SK-N-SH (cell line): ENCODE measurements at regions not wholly inside any gene's neighbourhood (a gene's known extent, or its start where the extent isn't known, plus 50 kb on each side); places are given as distances from the start of the nearest gene placed in this dataset.
A peak's percentile ranks its signal among the peaks of the same experiment; 100 is the strongest.

Experiments used
- CTCF ChIA-PET: fragments of 300-600, 350-600 bp; formaldehyde crosslinking; extraction: SDS; loops from one replicate; lab custom pipeline; 2021; lab: Yijun Ruan, JAX
- POLR2A ChIA-PET: fragments of 350-600 bp; sonication (Branson Sonifier 250); formaldehyde crosslinking; extraction: SDS; loops from one replicate; lab custom pipeline; 2020; ENCODE audit warnings: antibody characterized with exemption, inconsistent platforms; lab: Yijun Ruan, JAX
- DNase-seq: peaks from one replicate; pipeline ENCODE4 v3.0.0; 2012
- H2AFZ ChIP-seq: fragments of 200-600 bp; sonication (generic); 2 replicates; pipeline ENCODE4 v1.8.1; 2016; ENCODE audit warnings: antibody characterized with exemption, mild to moderate bottlenecking, low read depth
- H3F3A ChIP-seq: fragments of 200-600 bp; sonication (generic); replicated peaks from 2 replicates; pipeline ENCODE3; 2016; ENCODE audit warnings: antibody characterized with exemption, mild to moderate bottlenecking; ENCODE audit not compliant: insufficient read depth
- H3K27ac ChIP-seq, 2 experiments: fragments of 200-500 bp in 1 of 2; fragments of 200-600 bp in 1 of 2; sonication (Bioruptor generic) in 1 of 2; sonication (generic), shearing (Covaris generic) in 1 of 2; 2 replicates each; pipeline versions ENCODE4 v1.5.1 to v1.6.1; 2014 to 2016; ENCODE audit warnings: low read depth in 2 of 2, inconsistent platforms in 1 of 2, low read length in 1 of 2, mild to moderate bottlenecking in 1 of 2, mixed read lengths in 1 of 2
- H3K27me3 ChIP-seq: fragments of 200-600 bp; sonication (generic), shearing (Covaris generic); 2 replicates; pipeline ENCODE4 v1.6.1; 2016; ENCODE audit warnings: mixed run types; ENCODE audit not compliant: insufficient read depth
- H3K36me3 ChIP-seq, 2 experiments: fragments of 200-500 bp in 1 of 2; fragments of 200-600 bp in 1 of 2; sonication (Bioruptor generic) in 1 of 2; sonication (generic) in 1 of 2; replicated peaks in 1 of 2; 2 replicates each; pipeline versions ENCODE3 to v1.5.1; 2014 to 2016; ENCODE audit warnings: low read length in 1 of 2, mild to moderate bottlenecking in 1 of 2; ENCODE audit not compliant: insufficient read depth in 2 of 2, control insufficient read depth in 1 of 2
- H3K4me1 ChIP-seq, 2 experiments: fragments of 200-500 bp in 1 of 2; fragments of 200-600 bp in 1 of 2; sonication (Bioruptor generic) in 1 of 2; sonication (generic), shearing (Covaris generic) in 1 of 2; 2 replicates each; pipeline versions ENCODE4 v1.5.1 to v1.6.1; 2014 to 2016; ENCODE audit warnings: low read depth in 1 of 2, low read length in 1 of 2, mixed run types in 1 of 2; ENCODE audit not compliant: insufficient read depth in 2 of 2, control insufficient read depth in 1 of 2
- H3K4me2 ChIP-seq: fragments of 200-600 bp; sonication (generic), shearing (Covaris generic); 2 replicates; pipeline ENCODE4 v1.6.1; 2017; ENCODE audit warnings: mixed run types
- H3K4me3 ChIP-seq, 2 experiments: fragments of 200-500 bp in 1 of 2; fragments of 200-600 bp in 1 of 2; sonication (Bioruptor generic) in 1 of 2; sonication (generic), shearing (Covaris generic) in 1 of 2; 2 replicates each; pipeline versions ENCODE4 v1.5.1 to v1.8.1; 2014 to 2016; ENCODE audit warnings: low read depth in 2 of 2, inconsistent platforms in 1 of 2, low read length in 1 of 2, mild to moderate bottlenecking in 1 of 2, mixed read lengths in 1 of 2, moderate library complexity in 1 of 2
- H3K79me2 ChIP-seq: fragments of 200-600 bp; sonication (generic); 2 replicates; pipeline ENCODE4 v1.8.1; 2017; ENCODE audit warnings: mild to moderate bottlenecking; ENCODE audit not compliant: insufficient read depth
- H3K9ac ChIP-seq: fragments of 200-600 bp; sonication (generic); 2 replicates; pipeline ENCODE4 v1.6.1; 2017; ENCODE audit warnings: mixed run types
- H3K9me2 ChIP-seq: fragments of 200-600 bp; sonication (generic); 2 replicates; pipeline ENCODE4 v1.6.1; 2017; ENCODE audit warnings: mixed run types
- H3K9me3 ChIP-seq: fragments of 200-600 bp; sonication (generic); 2 replicates; pipeline ENCODE4 v1.6.1; 2017; ENCODE audit warnings: mixed run types, mild to moderate bottlenecking, moderate library complexity
- H4K20me1 ChIP-seq: fragments of 200-600 bp; sonication (generic); 2 replicates; pipeline ENCODE4 v1.6.1; 2017; ENCODE audit warnings: mild to moderate bottlenecking, mixed run types; ENCODE audit not compliant: insufficient read depth
- CHD2 ChIP-seq: fragments of 150-350 bp; IDR thresholded peaks from 2 replicates; pipeline ENCODE4 v1.6.1; 2018; ENCODE audit warnings: low read length; ENCODE audit not compliant: partially characterized antibody
- EP300 ChIP-seq, 2 experiments: IDR thresholded peaks; 2 replicates each; pipeline versions ENCODE4 v1.4.0 to v1.6.1; 2012; ENCODE audit warnings: borderline replicate concordance in 1 of 2, low read depth in 1 of 2, low read length in 1 of 2
- EZH2phosphoT487 ChIP-seq: fragments of 200-600 bp; sonication (generic); IDR thresholded peaks from 2 replicates; pipeline ENCODE4 v1.6.1; 2017; ENCODE audit warnings: low read depth, mixed run types, mild to moderate bottlenecking, antibody characterized with exemption, moderate library complexity, borderline replicate concordance
- FOSL2 ChIP-seq: IDR thresholded peaks from 2 replicates; pipeline ENCODE4 v1.4.0; 2012; ENCODE audit warnings: low read depth, mild to moderate bottlenecking, moderate library complexity, borderline replicate concordance
- FOXJ3 ChIP-seq: sonication (generic); formaldehyde crosslinking; IDR thresholded peaks from 2 replicates; pipeline ENCODE4 v1.5.1; 2020; ENCODE audit warnings: mild to moderate bottlenecking, missing genetic modification reagents
- GATA2 ChIP-seq: sonication (generic); formaldehyde crosslinking; IDR thresholded peaks from 2 replicates; pipeline ENCODE4 v1.5.0; 2020; ENCODE audit warnings: mild to moderate bottlenecking, missing genetic modification reagents
- MEF2A ChIP-seq: IDR thresholded peaks from 2 replicates; pipeline ENCODE4 v1.4.0; 2012; ENCODE audit warnings: low read depth, borderline replicate concordance
- MXI1 ChIP-seq: IDR thresholded peaks from 2 replicates; pipeline ENCODE4 v1.6.1; 2012; ENCODE audit warnings: mild to moderate bottlenecking, low read depth, low read length, improper control_type of control experiment
- RCOR1 ChIP-seq: fragments of 150-350 bp; IDR thresholded peaks from 2 replicates; pipeline ENCODE4 v1.6.1; 2017; ENCODE audit warnings: antibody characterized with exemption, low read length
- TAF1 ChIP-seq: IDR thresholded peaks from 2 replicates; pipeline ENCODE4 v1.6.1; 2012; ENCODE audit warnings: low read depth, mild to moderate bottlenecking, low read length, moderate library complexity, borderline replicate concordance
- TCF12 ChIP-seq: IDR thresholded peaks from 2 replicates; pipeline ENCODE4 v1.4.0; 2012
- ZBTB33 ChIP-seq: IDR thresholded peaks from 2 replicates; pipeline ENCODE4 v1.4.0; 2012; ENCODE audit warnings: low read depth, borderline replicate concordance
- WGBS: methylation state at CpG from one replicate; pipeline ENCODE4 v1.1.6; 2017; ENCODE audit warnings: low lambda C conversion rate; 5-methylcytosine and 5-hydroxymethylcytosine counted together
- TF ChIP-seq, protein P1 (sequence below): fragments of 200-600 bp; sonication (generic); IDR thresholded peaks from 2 replicates; pipeline ENCODE4 v1.6.1; 2017; ENCODE audit warnings: antibody characterized with exemption, mild to moderate bottlenecking, moderate library complexity

GRCh38 chr2:42856891-42857632 lies 64.7 kb upstream of the HAAO start:
- Histone ChIP-seq H3K4me2 (no peak overlapping the region), H3K9me3 (no peaks in the 10 kb centered on the region), H3K4me3 (no peak overlapping the region), H3K36me3 (no peaks in the 10 kb centered on the region), H3K4me1 (peaks cover 0 to 22% of the 10 kb centered on the region in 2 experiments; a peak in 1 of 4 replicates), H4K20me1 (no peaks in the 10 kb centered on the region), H3K79me2 (no peaks in the 10 kb centered on the region), H3K9ac (no peak overlapping the region), H3K9me2 (no peaks in the 10 kb centered on the region), H3K27ac (peak overlapping the region in 1 of 2 experiments; percentile 67; a peak in 2 of 4 replicates), H2AFZ (no peak overlapping the region), H3F3A (peaks cover 6% of the 10 kb centered on the region), H3K27me3 (no peaks in the 10 kb centered on the region)
- ChIA-PET POLR2A (interaction anchor here (1.0 to 1.1 kb wide), 2 partner anchors 46 to 370 kb away, joined by 3 to 4 read pairs; no protein-coding TSS in a partner anchor), CTCF (interaction anchor here (0.6 to 5.5 kb wide), 20 partner anchors 10 to 720 kb away, joined by 3 to 53 read pairs (median 4); partner anchors contain the start of gene ZFP36L2)
- DNase-seq: peak; percentile 87
- WGBS: 82% methylated on average over 20 of the region's 23 CpGs
- TF ChIP-seq EZH2phosphoT487 (no peak), FOXJ3 (CRISPR knock-in tag) (peak; percentile 39; the same call in 1 of the 2 replicates), RCOR1 (peak; percentile 77), MXI1 (peak; percentile 86), FOSL2 (no peak), MEF2A (no peak), CHD2 (peak; percentile 79), TCF12 (no peak), ZBTB33 (no peak), GATA2 (CRISPR knock-in tag) (peak; percentile 43; the same call in 1 of the 2 replicates), TAF1 (no peak), EP300 (IDR thresholded peaks at IDR 0.05; ENCODE audit: borderline replicate concordance in 1 of 2, low read depth in 1 of 2, low read length in 1 of 2) (peak in 1 of 2 experiments; percentile 90; a peak in 2 of 4 replicates)
- TF ChIP-seq, protein P1, sequence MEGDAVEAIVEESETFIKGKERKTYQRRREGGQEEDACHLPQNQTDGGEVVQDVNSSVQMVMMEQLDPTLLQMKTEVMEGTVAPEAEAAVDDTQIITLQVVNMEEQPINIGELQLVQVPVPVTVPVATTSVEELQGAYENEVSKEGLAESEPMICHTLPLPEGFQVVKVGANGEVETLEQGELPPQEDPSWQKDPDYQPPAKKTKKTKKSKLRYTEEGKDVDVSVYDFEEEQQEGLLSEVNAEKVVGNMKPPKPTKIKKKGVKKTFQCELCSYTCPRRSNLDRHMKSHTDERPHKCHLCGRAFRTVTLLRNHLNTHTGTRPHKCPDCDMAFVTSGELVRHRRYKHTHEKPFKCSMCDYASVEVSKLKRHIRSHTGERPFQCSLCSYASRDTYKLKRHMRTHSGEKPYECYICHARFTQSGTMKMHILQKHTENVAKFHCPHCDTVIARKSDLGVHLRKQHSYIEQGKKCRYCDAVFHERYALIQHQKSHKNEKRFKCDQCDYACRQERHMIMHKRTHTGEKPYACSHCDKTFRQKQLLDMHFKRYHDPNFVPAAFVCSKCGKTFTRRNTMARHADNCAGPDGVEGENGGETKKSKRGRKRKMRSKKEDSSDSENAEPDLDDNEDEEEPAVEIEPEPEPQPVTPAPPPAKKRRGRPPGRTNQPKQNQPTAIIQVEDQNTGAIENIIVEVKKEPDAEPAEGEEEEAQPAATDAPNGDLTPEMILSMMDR: no peak
